ENCODE measurements at regions not wholly inside any gene's neighbourhood (a gene's known extent, or its start where the extent isn't known, plus 50 kb on each side); places are given as distances from the start of the nearest gene placed in this dataset.

- TF ChIP-seq POLR2A (IDR thresholded peaks at IDR 0.05) = no peak
- no peak for TF ChIP-seq CTCF (IDR thresholded peaks at IDR 0.05)
Measured at GRCh38 chr2:236454076-236454475, 115.5 kb upstream of the ACKR3 start.

Measured in body of pancreas (tissue), 4 donors.